Prostate gland (tissue), 2 donors: ENCODE measurements at regions not wholly inside any gene's neighbourhood (a gene's known extent, or its start where the extent isn't known, plus 50 kb on each side); places are given as distances from the start of the nearest gene placed in this dataset.

Experiments used
- CTCF ChIP-seq, 4 experiments: fragments of 200-600 bp in 2 of 4; fragments of 450-650 bp in 2 of 4; sonication (generic) in 2 of 4; IDR thresholded peaks; 1 replicate in 3 of 4; 2 replicates in 1 of 4; pipeline ENCODE4 v1.5.1; 2016 to 2019; ENCODE audit warnings: antibody characterized with exemption in 4 of 4, mild to moderate bottlenecking in 2 of 4, moderate library complexity in 2 of 4
- POLR2A ChIP-seq: fragments of 450-650 bp; IDR thresholded peaks from one replicate; pipeline ENCODE4 v1.6.1; 2016; ENCODE audit warnings: antibody characterized with exemption, mild to moderate bottlenecking
- POLR2AphosphoS5 ChIP-seq: sonication (generic); formaldehyde crosslinking; IDR thresholded peaks from one replicate; pipeline ENCODE4 v1.6.1; 2017; ENCODE audit warnings: antibody characterized with exemption

- no peak for TF ChIP-seq POLR2A
- TF ChIP-seq CTCF (IDR thresholded peaks at IDR 0.05), result no peak
- TF ChIP-seq POLR2AphosphoS5, result no peak
Measured at GRCh38 chr9:78678877-78679276, 382.0 kb downstream of the PSAT1 start.
